GM23338 (cell line): ENCODE measurements at regions not wholly inside any gene's neighbourhood (a gene's known extent, or its start where the extent isn't known, plus 50 kb on each side); places are given as distances from the start of the nearest gene placed in this dataset.

ENCODE experiments used
- ATAC-seq: fragments of 200-7000 bp; cut with Tn5 transposase; 3 replicates; pipeline ENCODE4 v1.9.1; 2020
- DNase-seq: peaks from one replicate; pipeline ENCODE4 v3.0.0-alpha.2; 2015; ENCODE audit warnings: low spot score
- H2AFZ ChIP-seq: fragments of 200-600 bp; sonication (generic); 2 replicates; pipeline ENCODE4 v1.8.0; 2016; ENCODE audit warnings: antibody characterized with exemption, mild to moderate bottlenecking, moderate library complexity
- H3F3A ChIP-seq: fragments of 200-600 bp; sonication (generic); replicated peaks from 2 replicates; pipeline ENCODE4 v1.8.0; 2017; ENCODE audit warnings: antibody characterized with exemption, mixed run types, low read depth
- H3K27ac ChIP-seq: fragments of 200-600 bp; sonication (generic); 2 replicates; pipeline ENCODE4 v1.6.1; 2016; ENCODE audit warnings: low read depth
- H3K27me3 ChIP-seq: fragments of 200-600 bp; sonication (generic); 2 replicates; pipeline ENCODE4 v1.8.0; 2016; ENCODE audit warnings: mild to moderate bottlenecking, mixed run types, moderate library complexity; ENCODE audit not compliant: insufficient read depth
- H3K36me3 ChIP-seq: fragments of 200-600 bp; sonication (generic); 2 replicates; pipeline ENCODE4 v1.8.0; 2016; ENCODE audit warnings: mild to moderate bottlenecking; ENCODE audit not compliant: insufficient read depth
- H3K4me1 ChIP-seq: fragments of 200-600 bp; sonication (generic); 2 replicates; pipeline ENCODE4 v1.8.0; 2016; ENCODE audit warnings: mild to moderate bottlenecking, moderate library complexity; ENCODE audit not compliant: insufficient read depth
- H3K4me2 ChIP-seq: fragments of 200-600 bp; sonication (generic); 2 replicates; pipeline ENCODE4 v1.7.1; 2017; ENCODE audit warnings: mixed run types
- H3K4me3 ChIP-seq: fragments of 200-600 bp; sonication (generic); 2 replicates; pipeline ENCODE4 v1.6.1; 2016; ENCODE audit warnings: mixed run types
- H3K79me2 ChIP-seq: fragments of 200-600 bp; sonication (generic); replicated peaks from 2 replicates; pipeline ENCODE4 v1.8.0; 2017; ENCODE audit warnings: mild to moderate bottlenecking; ENCODE audit not compliant: insufficient read depth
- H3K9me2 ChIP-seq: fragments of 200-600 bp; sonication (generic); 2 replicates; pipeline ENCODE4 v1.8.0; 2017; ENCODE audit not compliant: insufficient read depth
- H4K20me1 ChIP-seq: fragments of 200-600 bp; sonication (generic); replicated peaks from 2 replicates; pipeline ENCODE4 v1.8.0; 2017; ENCODE audit warnings: mild to moderate bottlenecking; ENCODE audit not compliant: insufficient read depth
- H3K27ac Mint-ChIP-seq: 2 replicates; pipeline ENCODE4 v1.8.0; 2020; ENCODE audit warnings: inconsistent platforms, mild to moderate bottlenecking, moderate library complexity, mixed read lengths
- H3K27me3 Mint-ChIP-seq: 3 replicates; pipeline ENCODE4 v1.8.0; 2022; ENCODE audit warnings: low read depth, mild to moderate bottlenecking, moderate library complexity, mixed read lengths, inconsistent platforms; ENCODE audit not compliant: insufficient read depth, poor library complexity
- H3K36me3 Mint-ChIP-seq: 3 replicates; pipeline ENCODE4 v1.8.0; 2021; ENCODE audit warnings: low read depth, mild to moderate bottlenecking, inconsistent platforms, moderate library complexity, mixed read lengths
- H3K4me1 Mint-ChIP-seq: 3 replicates; pipeline ENCODE4 v1.8.0; 2020; ENCODE audit warnings: mild to moderate bottlenecking, inconsistent platforms, mixed read lengths
- H3K4me3 Mint-ChIP-seq: 3 replicates; pipeline ENCODE4 v1.8.0; 2021; ENCODE audit warnings: moderate library complexity, mild to moderate bottlenecking, inconsistent platforms, mixed read lengths
- H3K9me3 Mint-ChIP-seq: 3 replicates; pipeline ENCODE4 v1.8.0; 2020; ENCODE audit warnings: moderate library complexity, mild to moderate bottlenecking, inconsistent platforms, mixed read lengths
- CREB1 ChIP-seq: fragments of 250-450 bp; sonication (Bioruptor Pico); IDR thresholded peaks from 2 replicates; pipeline ENCODE4 v1.5.0; 2020; ENCODE audit warnings: low read depth, mild to moderate bottlenecking, moderate library complexity
- EZH2 ChIP-seq: fragments of 200-600 bp; sonication (generic); IDR thresholded peaks from one replicate; pipeline ENCODE4 v1.8.0; 2017; ENCODE audit warnings: antibody characterized with exemption, mild to moderate bottlenecking, low read depth; ENCODE audit not compliant: unreplicated experiment
- EZH2phosphoT487 ChIP-seq: fragments of 200-600 bp; sonication (generic); IDR thresholded peaks from one replicate; pipeline ENCODE4 v1.8.1; 2018; ENCODE audit warnings: antibody characterized with exemption; ENCODE audit not compliant: unreplicated experiment
- JUNB ChIP-seq: IDR thresholded peaks from one replicate; pipeline ENCODE4 v1.6.1; 2016; ENCODE audit warnings: antibody characterized with exemption; ENCODE audit not compliant: unreplicated experiment
- NANOG ChIP-seq: IDR thresholded peaks from 2 replicates; pipeline ENCODE4 v1.6.1; 2016; ENCODE audit warnings: antibody characterized with exemption, borderline replicate concordance
- POLR2AphosphoS5 ChIP-seq: IDR thresholded peaks from 2 replicates; pipeline ENCODE4 v1.6.1; 2016; ENCODE audit warnings: antibody characterized with exemption, low read depth
- STAT1 ChIP-seq: IDR thresholded peaks from one replicate; pipeline ENCODE4 v1.6.1; 2016; ENCODE audit warnings: antibody characterized with exemption; ENCODE audit not compliant: unreplicated experiment
- ZNF114 ChIP-seq: fragments of 250-450 bp; sonication (Bioruptor Pico); IDR thresholded peaks from 2 replicates; pipeline ENCODE4 v1.5.0; 2020; ENCODE audit warnings: mild to moderate bottlenecking, moderate library complexity
- ZNF331 ChIP-seq: fragments of 250-450 bp; sonication (Bioruptor Pico); IDR thresholded peaks from 2 replicates; pipeline ENCODE4 v1.5.0; 2020; ENCODE audit warnings: low read depth, mild to moderate bottlenecking, moderate library complexity
- TF ChIP-seq, protein P1 (sequence below), 2 experiments: fragments of 200-600 bp in 1 of 2; sonication (generic) in 1 of 2; conservative IDR thresholded peaks; 2 replicates each; pipeline versions ENCODE4 v1.5.1 to v1.6.1; 2016 to 2017; ENCODE audit warnings: antibody characterized with exemption in 2 of 2, low read depth in 2 of 2, mild to moderate bottlenecking in 2 of 2, moderate library complexity in 1 of 2
- TF ChIP-seq, protein P2 (sequence below): fragments of 250-450 bp; sonication (Bioruptor Pico); IDR thresholded peaks from 2 replicates; pipeline ENCODE4 v1.5.0; 2020; ENCODE audit warnings: mild to moderate bottlenecking, moderate library complexity
- TF ChIP-seq, protein P3 (sequence below): IDR thresholded peaks from 2 replicates; pipeline ENCODE4 v1.6.1; 2016; ENCODE audit warnings: antibody characterized with exemption
- TF ChIP-seq, protein P4 (sequence below): IDR thresholded peaks from one replicate; pipeline ENCODE4 v1.6.1; 2018; ENCODE audit warnings: antibody characterized with exemption; ENCODE audit not compliant: unreplicated experiment

DNA sequence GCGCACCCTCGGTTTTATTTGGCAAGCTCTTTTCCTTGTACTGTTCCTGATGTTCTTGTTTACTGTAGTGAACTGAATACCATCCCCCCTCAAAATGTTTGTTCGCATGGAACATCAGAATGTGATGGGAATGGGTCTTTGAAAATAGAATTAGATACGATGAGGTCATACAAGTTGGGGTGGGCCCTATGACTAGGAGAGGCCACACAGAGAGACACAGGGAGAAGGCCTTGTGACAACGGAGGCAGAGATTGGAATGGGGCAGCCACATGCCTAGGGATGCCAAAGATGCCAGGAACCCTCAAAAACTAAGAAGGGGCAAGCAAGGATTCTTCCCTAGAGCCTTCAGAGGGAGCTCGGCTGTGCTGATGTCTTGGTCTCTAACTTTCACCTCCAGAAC is 123.6 kb downstream of the FAM204A start:
- TF ChIP-seq NANOG = no peak
- no peak for TF ChIP-seq STAT1
- TF ChIP-seq ZNF114 (CRISPR knock-in tag) = no peak
- TF ChIP-seq EZH2phosphoT487 = no peak
- TF ChIP-seq EZH2 = no peak
- TF ChIP-seq, protein P1, sequence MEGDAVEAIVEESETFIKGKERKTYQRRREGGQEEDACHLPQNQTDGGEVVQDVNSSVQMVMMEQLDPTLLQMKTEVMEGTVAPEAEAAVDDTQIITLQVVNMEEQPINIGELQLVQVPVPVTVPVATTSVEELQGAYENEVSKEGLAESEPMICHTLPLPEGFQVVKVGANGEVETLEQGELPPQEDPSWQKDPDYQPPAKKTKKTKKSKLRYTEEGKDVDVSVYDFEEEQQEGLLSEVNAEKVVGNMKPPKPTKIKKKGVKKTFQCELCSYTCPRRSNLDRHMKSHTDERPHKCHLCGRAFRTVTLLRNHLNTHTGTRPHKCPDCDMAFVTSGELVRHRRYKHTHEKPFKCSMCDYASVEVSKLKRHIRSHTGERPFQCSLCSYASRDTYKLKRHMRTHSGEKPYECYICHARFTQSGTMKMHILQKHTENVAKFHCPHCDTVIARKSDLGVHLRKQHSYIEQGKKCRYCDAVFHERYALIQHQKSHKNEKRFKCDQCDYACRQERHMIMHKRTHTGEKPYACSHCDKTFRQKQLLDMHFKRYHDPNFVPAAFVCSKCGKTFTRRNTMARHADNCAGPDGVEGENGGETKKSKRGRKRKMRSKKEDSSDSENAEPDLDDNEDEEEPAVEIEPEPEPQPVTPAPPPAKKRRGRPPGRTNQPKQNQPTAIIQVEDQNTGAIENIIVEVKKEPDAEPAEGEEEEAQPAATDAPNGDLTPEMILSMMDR (conservative IDR thresholded peaks at IDR 0.05; ENCODE audit: low read depth in 2 of 2) = no peak
- TF ChIP-seq, protein P2, sequence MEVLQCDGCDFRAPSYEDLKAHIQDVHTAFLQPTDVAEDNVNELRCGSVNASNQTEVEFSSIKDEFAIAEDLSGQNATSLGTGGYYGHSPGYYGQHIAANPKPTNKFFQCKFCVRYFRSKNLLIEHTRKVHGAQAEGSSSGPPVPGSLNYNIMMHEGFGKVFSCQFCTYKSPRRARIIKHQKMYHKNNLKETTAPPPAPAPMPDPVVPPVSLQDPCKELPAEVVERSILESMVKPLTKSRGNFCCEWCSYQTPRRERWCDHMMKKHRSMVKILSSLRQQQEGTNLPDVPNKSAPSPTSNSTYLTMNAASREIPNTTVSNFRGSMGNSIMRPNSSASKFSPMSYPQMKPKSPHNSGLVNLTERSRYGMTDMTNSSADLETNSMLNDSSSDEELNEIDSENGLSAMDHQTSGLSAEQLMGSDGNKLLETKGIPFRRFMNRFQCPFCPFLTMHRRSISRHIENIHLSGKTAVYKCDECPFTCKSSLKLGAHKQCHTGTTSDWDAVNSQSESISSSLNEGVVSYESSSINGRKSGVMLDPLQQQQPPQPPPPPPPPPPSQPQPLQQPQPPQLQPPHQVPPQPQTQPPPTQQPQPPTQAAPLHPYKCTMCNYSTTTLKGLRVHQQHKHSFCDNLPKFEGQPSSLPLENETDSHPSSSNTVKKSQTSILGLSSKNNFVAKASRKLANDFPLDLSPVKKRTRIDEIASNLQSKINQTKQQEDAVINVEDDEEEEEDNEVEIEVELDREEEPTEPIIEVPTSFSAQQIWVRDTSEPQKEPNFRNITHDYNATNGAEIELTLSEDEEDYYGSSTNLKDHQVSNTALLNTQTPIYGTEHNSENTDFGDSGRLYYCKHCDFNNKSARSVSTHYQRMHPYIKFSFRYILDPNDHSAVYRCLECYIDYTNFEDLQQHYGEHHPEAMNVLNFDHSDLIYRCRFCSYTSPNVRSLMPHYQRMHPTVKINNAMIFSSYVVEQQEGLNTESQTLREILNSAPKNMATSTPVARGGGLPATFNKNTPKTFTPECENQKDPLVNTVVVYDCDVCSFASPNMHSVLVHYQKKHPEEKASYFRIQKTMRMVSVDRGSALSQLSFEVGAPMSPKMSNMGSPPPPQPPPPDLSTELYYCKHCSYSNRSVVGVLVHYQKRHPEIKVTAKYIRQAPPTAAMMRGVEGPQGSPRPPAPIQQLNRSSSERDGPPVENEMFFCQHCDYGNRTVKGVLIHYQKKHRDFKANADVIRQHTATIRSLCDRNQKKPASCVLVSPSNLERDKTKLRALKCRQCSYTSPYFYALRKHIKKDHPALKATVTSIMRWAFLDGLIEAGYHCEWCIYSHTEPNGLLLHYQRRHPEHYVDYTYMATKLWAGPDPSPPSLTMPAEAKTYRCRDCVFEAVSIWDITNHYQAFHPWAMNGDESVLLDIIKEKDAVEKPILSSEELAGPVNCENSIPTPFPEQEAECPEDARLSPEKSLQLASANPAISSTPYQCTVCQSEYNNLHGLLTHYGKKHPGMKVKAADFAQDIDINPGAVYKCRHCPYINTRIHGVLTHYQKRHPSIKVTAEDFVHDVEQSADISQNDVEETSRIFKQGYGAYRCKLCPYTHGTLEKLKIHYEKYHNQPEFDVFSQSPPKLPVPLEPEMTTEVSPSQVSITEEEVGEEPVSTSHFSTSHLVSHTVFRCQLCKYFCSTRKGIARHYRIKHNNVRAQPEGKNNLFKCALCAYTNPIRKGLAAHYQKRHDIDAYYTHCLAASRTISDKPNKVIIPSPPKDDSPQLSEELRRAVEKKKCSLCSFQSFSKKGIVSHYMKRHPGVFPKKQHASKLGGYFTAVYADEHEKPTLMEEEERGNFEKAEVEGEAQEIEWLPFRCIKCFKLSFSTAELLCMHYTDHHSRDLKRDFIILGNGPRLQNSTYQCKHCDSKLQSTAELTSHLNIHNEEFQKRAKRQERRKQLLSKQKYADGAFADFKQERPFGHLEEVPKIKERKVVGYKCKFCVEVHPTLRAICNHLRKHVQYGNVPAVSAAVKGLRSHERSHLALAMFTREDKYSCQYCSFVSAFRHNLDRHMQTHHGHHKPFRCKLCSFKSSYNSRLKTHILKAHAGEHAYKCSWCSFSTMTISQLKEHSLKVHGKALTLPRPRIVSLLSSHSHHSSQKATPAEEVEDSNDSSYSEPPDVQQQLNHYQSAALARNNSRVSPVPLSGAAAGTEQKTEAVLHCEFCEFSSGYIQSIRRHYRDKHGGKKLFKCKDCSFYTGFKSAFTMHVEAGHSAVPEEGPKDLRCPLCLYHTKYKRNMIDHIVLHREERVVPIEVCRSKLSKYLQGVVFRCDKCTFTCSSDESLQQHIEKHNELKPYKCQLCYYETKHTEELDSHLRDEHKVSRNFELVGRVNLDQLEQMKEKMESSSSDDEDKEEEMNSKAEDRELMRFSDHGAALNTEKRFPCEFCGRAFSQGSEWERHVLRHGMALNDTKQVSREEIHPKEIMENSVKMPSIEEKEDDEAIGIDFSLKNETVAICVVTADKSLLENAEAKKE (CRISPR knock-in tag) = no peak
- TF ChIP-seq POLR2AphosphoS5 = no peak
- no peak for TF ChIP-seq JUNB
- no peak for TF ChIP-seq CREB1 (CRISPR knock-in tag)
- TF ChIP-seq, protein P3, sequence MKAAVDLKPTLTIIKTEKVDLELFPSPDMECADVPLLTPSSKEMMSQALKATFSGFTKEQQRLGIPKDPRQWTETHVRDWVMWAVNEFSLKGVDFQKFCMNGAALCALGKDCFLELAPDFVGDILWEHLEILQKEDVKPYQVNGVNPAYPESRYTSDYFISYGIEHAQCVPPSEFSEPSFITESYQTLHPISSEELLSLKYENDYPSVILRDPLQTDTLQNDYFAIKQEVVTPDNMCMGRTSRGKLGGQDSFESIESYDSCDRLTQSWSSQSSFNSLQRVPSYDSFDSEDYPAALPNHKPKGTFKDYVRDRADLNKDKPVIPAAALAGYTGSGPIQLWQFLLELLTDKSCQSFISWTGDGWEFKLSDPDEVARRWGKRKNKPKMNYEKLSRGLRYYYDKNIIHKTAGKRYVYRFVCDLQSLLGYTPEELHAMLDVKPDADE = no peak
- TF ChIP-seq, protein P4, sequence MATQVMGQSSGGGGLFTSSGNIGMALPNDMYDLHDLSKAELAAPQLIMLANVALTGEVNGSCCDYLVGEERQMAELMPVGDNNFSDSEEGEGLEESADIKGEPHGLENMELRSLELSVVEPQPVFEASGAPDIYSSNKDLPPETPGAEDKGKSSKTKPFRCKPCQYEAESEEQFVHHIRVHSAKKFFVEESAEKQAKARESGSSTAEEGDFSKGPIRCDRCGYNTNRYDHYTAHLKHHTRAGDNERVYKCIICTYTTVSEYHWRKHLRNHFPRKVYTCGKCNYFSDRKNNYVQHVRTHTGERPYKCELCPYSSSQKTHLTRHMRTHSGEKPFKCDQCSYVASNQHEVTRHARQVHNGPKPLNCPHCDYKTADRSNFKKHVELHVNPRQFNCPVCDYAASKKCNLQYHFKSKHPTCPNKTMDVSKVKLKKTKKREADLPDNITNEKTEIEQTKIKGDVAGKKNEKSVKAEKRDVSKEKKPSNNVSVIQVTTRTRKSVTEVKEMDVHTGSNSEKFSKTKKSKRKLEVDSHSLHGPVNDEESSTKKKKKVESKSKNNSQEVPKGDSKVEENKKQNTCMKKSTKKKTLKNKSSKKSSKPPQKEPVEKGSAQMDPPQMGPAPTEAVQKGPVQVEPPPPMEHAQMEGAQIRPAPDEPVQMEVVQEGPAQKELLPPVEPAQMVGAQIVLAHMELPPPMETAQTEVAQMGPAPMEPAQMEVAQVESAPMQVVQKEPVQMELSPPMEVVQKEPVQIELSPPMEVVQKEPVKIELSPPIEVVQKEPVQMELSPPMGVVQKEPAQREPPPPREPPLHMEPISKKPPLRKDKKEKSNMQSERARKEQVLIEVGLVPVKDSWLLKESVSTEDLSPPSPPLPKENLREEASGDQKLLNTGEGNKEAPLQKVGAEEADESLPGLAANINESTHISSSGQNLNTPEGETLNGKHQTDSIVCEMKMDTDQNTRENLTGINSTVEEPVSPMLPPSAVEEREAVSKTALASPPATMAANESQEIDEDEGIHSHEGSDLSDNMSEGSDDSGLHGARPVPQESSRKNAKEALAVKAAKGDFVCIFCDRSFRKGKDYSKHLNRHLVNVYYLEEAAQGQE = no peak
- TF ChIP-seq ZNF331 = no peak
- no peak overlapping the region for H3K4me3 Mint-ChIP-seq
- no peak overlapping the region for H3K4me3 ChIP-seq
- no peaks in the 10 kb centered on the region for H3K36me3 ChIP-seq
- ATAC-seq (no peak), DNase-seq (no peak)
- no peaks in the 10 kb centered on the region for H3K36me3 Mint-ChIP-seq
- no peak overlapping the region for H3K27ac Mint-ChIP-seq
- H3K4me2 ChIP-seq = no peak overlapping the region
- no peaks in the 10 kb centered on the region for H3K27me3 ChIP-seq
- H2AFZ ChIP-seq = no peak overlapping the region
- H3K9me3 Mint-ChIP-seq = peaks cover 2% of the 10 kb centered on the region; the same call in 1 of the 3 replicates
- no peaks in the 10 kb centered on the region for H3K79me2 ChIP-seq
- peaks cover 2% of the 10 kb centered on the region; the same call in 2 of the 3 replicates for H3K4me1 Mint-ChIP-seq
- no peaks in the 10 kb centered on the region for H3F3A ChIP-seq
- peaks cover 8% of the 10 kb centered on the region; the same call in 1 of the 2 replicates for H3K9me2 ChIP-seq
- peaks cover 2% of the 10 kb centered on the region for H3K27me3 Mint-ChIP-seq
- H3K4me1 ChIP-seq = no peaks in the 10 kb centered on the region
- no peaks in the 10 kb centered on the region for H4K20me1 ChIP-seq
- H3K27ac ChIP-seq = no peak overlapping the region
